NOMO-1 treated with DMSO at 0.1 percent for 48 hours (cell line): ENCODE measurements at regions not wholly inside any gene's neighbourhood (a gene's known extent, or its start where the extent isn't known, plus 50 kb on each side); places are given as distances from the start of the nearest gene placed in this dataset.

Source experiments
- DNase-seq: peaks from one replicate; lab custom pipeline; 2025; ENCODE audit not compliant: unreplicated experiment; lab: John Stamatoyannopoulos, UW

DNA sequence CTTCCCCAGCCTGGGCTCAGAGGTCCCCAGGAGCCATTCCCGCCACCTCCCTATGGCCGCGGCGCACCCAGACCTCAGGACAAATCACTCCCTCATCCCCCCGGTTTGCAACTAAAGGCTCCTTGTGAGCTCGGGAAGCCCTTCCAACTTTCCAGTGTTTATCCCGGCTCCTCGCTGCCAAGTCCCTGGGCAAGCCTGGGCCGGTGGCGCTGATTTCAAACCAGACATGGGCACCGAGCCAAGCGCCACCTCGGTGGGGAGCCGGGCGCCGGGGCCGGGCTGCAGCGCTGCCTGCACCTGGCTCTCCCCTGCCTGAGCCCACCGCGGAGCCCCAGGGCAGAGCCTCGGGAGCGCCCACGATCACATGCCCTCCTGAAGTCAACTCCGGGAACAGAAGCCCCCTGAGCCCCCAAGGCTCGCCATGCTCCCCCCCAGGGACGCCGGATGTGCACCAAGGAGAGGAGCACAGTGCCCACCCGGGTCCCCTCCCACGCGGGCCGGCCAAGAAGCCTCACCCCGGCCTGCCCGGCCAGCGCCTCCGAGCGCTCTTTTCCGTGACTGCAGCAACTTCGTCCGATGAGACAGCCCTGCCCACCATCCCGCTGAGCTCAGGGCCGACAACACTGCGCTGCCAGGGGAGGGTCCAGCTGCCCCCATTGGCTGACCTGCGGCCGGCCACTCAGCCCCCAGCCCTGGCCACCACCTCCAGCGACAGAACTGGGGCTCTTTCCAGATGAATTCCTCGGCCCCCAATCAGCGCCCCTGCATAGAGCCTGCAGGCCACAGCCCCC is 50.0 kb downstream of the NCOR2 start:
- DNase-seq, result no peak

DNA sequence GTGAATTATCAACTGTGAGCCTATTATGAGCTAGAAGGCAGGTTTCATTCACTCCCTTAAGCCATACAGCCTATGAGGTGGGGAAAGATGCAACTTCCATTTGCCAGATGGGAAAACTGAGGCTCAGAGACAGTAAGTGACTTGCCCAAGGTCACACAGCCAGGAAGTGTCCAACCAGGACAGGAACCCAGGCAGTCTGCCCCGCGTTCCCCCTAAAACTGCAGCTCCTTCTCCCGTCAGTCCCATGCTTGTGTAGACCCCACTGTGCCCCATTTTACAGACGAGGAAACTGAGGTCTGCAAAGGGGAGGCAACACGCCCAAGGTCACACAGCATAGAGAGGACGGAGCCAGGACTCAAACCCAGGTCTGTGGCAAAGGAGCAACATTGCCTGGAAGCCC is 50.6 kb downstream of the NCOR2 start:
- no peak for DNase-seq

DNA sequence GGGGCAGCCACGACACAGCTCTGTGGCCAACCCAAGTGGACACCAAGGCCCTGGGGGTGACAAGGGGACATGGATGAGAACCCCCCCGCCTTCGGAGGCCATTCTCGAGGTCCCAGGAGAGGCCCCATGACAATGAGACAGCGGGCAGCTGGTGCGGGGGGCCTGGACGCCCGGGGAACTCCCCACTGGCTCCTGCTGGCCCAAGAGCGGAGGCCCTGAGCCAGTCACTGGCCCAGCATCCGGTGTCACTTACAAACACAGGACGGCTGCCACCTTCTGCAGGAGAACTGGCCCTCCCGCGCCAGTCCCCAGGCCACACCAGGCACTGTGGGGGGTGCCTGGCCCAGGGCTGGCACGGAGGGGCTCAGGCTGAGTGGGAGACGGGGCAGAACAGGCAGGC is 51.4 kb downstream of the NCOR2 start:
- DNase-seq, result no peak

DNA sequence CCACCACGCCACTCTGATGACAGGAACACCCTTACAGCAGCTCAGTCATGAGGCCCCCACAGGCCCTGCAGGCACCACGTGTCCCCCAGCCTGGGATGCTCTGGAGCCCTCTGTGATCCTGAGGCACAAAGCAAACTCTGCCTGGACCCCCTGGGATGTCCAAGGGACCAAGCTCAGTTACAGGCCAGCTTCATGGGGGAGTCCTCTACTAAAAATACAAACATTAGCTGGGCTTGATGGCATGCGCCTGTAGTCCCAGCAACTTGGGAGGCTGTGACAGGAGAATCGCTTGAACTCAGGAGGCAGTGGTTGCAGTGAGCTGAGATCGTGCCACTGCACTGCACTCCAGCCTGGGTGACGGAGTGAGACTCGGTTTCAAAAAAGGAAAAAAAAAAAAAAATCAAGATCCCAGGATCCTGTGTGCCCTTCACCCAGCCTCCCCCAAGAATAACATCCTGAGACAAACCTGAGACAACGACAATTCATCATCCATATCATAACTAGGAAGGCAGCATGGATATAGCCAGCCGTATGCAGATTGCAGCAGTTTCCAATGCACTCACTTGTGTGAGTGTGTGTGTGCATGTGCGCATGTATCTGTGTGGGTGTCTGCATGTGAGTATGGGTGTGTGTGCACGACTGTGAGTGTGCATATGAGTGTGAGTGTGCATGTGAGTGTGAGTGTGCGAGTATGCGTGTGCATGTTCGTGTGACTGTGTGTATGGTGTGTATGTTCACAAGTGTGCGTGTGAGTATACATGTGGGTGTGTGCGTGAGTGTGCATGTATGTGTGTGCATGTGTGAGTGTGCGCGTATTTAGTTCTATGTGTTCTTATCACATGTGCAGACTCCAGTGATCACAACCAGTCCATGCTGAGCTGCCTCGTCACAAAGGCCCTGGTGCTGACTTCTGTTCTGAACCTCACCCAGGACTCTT is 52.1 kb downstream of the NCOR2 start:
- DNase-seq, result no peak

DNA sequence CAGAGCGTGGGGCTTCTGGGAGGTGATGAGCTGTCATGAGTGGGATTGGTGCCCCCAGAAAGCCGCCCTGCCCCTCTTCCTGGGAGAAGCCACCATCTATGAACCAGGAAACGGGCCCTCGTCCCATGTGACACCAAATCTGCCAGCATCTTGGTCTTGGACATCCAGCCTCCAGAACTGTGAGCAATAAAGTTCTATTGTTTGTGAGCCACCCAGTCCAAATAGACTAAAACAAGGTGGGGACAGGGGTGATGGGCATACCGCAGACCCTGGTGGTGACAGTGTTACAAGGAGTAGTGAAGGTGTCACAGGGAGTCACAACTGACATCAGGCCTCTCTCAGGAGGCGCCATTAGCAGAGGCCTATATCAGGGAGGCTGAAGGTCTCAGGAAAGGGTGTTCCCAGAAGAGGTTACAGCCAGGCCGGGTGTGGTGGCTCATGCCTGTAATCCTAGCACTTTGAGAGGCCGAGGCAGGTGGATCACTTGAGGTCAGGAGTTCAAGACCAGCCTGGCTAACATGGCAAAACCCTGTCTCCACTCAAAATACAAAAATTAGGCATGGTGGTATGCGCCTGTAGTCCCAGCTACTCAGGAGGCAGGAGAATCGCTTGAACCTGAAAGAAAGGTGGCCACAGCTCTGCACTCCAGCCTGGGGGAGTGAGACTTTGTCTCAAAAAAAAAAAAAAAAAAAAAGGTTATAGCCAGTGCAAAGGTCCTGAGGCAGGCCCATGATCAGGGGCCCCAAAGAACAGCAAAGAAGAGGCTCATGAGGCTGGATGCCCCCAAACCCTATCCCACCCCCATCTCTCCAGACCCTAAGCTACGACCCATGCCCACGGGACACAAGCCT is 53.0 kb downstream of the NCOR2 start:
- no peak for DNase-seq

DNA sequence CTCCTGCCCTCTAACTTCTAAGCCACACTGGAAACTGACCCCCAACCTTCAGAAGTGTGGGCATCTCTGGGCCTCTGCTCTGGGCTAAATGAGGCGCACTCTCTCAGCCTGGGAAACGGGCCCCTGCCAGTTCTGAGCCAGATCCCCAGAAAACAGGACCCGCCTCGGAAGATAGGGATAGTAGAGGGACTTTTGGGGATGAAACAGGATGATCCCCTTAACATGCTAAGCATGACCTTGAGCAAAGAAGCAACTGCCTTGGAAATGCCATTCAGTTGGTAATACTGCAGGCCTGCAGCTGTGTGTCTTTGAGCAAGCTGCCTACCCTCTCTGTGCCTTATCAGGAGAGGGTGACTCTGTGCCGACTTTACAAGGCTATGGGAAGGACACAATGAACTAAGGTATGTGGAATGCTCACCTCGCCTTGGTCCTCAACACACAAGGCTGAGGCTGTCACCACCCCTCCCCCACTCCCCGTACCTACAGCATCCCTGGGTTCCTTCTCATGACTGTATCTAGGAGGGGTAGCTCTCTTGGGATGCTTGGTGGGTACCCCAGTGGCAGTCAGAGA is 54.0 kb downstream of the NCOR2 start:
- no peak for DNase-seq

DNA sequence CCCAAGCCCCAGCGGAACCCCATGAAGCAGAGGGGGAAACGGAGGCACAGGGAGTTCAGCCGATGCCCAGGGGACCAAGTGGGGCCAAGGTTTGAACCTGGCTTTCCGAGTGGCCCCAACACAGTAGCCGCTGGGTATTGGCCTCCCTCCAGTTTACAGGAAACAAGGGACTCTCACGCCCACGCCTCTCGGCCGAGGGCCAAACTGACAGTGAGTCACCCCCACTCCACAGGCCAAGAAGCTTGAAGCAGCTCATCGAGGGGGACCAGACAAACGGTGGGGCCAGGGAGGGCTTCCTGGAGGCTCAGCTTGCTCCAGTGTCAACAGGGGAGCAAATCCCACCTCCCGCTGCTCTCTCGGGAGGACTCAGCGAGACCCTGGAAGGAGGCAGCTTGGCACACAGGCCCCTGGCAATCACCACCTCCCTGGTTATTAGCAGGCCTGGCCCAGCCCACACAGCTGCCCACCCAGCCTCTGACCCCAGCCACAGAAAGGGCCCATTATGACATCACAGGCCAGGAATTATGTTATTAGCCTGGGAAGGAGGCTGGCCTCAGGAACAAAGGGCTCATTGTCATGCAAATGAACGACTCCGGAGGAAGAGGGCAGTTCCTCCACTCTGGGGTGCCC is 54.6 kb downstream of the NCOR2 start:
- DNase-seq, result no peak

DNA sequence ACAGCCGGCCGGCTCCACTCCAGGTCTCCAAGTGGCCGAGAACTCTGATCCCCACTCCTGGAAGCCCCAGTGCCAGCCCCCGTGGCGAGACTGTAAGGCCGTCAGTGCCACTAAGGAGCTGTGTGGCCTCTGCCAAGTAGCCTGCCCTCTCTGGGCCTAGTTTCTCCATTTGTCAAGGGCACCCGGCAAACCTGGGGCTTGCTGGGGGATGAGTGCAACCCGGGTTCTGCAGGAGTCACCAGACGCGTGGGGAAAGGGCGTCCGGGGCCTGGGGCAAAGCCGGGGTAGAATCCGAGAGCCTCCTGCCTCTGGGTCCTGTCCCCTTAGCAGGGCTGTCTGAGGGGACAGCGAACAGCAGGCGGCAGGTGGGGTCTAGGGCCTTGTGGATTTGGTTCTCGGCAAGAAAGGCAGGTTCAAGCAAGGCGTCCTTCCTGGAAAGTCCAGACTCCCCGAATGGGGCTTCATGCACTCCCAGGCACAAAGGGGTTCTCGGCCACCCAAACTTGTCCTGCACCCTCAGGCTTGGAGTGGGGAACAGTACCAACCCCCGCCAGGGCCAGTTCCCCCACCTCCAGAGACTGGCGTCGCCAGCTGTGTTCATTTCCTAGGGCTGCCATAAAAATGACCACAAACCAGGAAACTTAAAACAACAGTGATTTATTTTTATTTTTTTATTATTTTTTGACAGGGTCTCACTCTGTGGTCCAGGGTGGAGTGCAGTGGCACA is 56.0 kb downstream of the NCOR2 start:
- DNase-seq, result no peak

DNA sequence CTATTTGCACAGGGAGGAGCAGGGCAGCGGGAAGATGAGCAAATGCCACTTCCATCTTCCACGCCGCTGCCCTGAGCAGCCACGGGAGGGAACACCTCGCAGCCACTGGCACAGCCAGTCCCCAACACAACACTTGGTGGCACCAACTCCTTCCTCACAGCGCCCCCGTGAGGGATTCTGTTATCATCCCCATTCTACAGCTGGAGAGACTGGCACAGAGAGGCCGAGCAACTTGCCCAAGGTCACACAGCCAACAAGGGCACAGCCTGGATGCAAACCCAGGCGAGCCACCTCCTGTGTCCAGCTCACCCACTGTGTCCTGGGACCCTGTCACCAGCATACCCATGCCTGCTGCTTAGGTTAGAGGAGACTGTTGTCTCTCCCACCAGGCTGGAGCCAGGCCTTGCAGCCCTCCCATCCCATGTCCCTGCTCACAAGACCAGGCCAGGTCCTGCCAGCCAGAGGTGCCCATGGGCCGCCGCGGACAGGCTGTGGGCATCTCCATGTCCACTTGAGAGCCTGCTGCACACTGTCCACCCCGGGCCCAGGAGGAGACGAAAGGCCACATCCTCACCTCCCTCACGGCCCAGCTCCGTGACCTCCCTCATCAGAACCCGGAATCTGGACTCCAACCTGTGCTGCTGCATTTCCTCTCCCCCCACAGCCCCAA is 57.0 kb downstream of the NCOR2 start:
- no peak for DNase-seq

DNA sequence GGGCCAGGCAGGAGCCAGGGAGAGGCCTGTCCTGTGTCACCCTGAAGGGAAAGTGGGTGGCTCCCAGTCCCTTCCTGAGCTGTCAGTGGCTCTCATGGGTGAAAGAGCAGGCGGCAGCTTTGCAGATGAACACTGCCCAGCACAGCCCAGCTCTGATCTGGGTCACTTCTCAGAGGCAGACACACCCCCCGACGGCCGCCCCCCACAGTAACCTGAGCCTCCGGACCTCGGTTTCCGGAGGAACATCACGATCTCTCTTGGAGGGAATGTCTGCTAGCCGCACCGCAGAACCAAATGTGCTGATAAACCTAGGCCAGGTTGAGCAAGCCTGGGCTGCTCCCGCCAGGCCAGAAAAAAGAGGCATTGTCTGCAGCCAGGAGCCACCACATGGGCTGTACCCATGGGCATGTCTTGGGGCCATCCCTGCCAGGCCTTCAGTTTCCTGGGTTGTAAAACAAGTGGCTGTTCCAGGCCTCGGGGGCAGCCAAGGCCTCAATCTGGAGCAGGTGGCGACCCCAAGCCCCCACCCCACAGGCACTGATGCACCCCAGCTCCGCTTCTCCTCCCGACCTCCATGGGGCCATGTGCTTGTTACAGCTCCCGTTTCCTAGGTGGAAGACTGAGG is 57.6 kb downstream of the NCOR2 start:
- DNase-seq, result no peak

DNA sequence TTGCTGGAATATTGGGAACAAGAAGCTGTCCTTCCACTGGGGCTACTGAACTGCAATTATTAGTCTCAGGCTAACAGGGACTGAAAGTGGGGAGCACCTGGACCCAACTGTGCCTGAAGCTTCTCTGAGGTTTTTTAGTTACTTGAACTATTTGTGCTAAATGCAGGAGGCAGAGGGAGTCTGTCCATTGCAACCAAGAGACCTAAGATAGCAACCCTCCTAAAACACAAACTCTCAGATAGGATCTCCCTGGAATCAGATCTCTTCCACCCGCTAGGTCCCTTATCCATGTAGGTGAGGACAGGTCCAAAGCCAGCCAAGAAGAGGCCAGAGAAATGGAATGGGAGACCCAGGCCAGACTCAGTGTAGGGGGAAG is 58.1 kb downstream of the NCOR2 start:
- no peak for DNase-seq

DNA sequence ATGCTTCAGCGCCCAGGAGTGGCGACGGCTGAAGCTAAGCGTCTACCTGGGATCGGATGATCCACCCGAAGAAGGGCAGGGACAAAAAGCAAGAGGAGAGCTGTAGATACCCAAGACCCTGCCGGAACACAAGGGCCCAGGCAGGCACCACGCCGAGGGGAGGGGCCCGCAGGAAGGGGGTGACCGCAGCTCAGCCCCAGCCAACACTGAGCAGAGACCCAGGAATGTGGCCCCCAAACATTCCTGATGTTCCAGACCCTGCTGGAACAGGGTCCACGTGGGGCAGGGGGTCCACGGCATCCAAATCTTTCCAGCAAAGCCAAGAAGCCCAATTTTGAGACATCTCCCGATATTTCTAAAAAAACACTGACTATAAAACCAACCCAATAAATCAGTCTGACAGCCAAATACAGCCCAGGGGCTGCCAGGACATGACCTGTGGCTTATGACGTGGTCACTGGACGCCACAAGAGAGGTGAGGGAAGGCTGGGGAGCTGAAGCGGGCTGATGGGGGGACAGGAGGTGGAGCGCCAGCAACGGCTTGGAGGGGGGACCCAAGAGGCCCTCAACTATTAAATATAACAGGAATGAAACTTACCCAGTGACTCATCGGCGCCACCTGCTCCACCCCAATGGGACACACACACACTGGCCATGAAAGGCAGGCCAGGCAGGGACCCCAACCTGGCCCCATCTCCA is 58.9 kb downstream of the NCOR2 start:
- DNase-seq, result peak; percentile 18

DNA sequence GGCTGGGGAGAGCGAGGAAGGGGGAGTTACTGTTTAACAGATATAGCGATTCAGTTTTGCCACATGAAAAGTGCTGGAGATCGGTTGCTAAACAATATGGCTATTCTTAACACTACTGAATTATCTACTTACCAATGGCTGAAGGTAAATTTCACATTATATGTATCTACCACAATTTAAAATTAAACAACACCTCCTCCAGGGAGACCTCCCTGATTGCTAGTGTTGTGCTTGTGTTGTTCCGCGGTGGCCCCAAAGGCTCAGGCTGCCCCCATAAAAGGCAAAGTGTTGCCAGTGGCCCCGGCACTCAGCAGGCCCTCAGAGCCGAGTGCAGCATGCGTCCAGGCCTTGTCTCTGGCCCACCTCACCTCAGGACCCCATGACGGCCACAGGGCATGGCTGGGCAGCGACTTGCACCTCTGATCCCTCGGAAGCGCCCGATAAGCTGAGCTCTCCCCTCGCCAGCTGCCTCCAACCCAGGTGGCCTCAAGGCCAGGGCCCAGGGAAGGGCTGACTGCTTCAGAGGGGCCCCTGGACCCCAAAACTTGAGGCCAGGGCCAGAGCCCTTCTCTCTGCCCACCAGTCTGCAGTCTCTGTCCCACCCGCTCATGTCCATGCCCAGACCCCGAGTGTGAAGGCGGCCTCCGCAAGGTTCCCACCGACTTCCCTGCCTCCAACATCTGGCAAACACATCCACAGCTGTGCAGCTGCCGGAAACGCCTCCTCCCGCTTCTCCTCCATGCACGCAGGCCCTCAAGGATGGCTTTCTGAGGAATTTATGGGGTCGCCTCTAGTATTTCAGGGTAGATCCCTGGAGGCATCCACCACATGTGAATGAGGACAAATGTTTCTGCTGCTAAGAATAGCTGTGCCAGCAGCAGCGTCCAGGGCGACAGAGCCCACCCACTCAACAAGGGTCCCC is 60.0 kb downstream of the NCOR2 start:
- DNase-seq, result no peak

DNA sequence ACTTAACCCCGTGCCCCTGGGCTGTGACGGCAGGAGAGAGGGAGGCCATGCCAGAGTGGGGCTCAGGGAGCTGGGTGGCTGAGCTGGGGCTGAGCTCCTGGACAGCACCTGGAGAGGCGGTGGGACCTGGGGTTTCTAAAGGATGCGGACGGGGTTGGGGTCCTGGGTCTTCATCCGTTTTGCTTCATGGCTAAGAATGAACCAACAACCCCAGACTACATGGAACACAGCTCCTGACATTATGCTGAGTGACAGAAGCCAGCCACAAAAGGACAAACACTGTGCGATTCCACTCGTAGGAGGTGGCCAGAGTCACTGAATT is 60.6 kb downstream of the NCOR2 start:
- DNase-seq, result no peak

DNA sequence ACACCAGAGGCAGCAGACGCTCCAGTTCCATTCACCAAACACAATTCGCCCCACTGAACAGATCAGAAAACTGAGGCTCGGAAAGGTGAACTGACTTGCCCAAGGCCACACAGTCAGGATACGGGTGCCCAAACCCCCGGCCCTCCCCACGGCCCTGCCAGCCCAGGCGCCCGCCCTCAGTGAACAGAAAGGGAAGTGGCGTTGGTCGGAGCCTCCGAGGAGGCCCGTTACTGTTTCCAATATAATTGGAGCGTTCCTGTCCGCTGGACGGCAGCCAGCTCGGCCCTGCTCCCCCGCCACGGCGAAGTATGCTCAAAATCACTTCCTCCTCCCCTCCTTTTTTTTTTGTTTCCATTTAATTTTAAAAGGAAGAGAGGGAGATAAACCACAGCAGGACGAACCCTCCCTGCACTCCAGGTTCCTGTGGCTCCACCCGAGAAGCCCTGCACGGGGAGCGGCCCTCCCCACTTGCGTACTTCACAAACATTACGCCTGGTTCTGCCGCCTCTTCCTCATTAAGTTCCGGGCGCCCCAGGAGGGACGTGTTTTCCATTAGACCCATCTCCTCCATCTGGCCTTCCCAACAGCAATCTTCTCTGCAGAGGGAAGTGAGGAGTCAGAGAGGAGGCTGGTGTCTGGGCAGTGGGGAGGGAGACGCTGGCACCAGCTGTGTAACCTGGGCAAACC is 61.1 kb downstream of the NCOR2 start:
- DNase-seq, result peak; percentile 80

DNA sequence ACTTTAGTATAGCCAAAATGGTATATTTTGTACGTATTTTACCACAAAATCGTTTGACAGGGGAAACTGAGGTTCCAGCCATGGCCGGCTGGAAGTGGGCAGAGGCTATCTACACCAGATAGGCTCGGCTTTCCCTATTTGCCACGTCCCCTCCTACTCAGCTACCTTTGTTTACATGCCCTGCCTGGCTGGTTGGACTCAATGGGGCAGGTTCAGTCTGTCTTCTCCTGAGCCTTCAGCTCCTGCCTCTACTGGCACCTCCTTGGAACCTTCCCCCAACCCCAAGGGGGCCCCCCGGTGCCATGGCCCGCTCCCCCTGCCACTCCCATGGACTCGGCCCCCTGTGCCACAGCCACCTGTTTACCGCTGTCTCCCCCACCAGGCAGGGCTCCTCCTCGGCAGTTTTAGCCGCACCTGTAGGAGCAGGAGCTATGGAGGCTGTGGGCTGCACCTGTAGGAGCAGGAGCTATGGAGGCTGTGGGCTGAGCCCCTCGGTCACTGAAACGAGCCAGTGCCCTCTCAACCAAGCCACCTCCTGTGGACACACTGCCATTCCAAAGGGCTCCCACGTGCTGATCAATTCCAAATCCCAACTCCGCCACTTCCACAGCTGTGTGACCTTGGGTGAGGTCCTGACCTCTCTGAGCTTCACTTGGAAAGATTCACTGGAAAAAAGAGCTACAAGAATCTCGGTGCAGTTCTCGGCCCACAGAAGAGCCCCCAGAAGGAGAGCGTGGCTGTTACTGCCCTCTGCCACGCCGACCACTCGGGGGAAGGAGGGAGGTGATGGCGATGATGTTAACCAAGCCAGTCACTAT is 62.2 kb downstream of the NCOR2 start:
- DNase-seq, result peak; percentile 90
